Psoas muscle (tissue), 7 donors: ENCODE measurements at regions not wholly inside any gene's neighbourhood (a gene's known extent, or its start where the extent isn't known, plus 50 kb on each side); places are given as distances from the start of the nearest gene placed in this dataset.

Experiments used
- ATAC-seq, 4 donors: fragments of 200-7000 bp; cut with Tn5 transposase; one replicate each; pipeline ENCODE4 v1.9.1; 2020; ENCODE audit warnings: moderate library complexity in 3 of 4, mild to moderate bottlenecking in 2 of 4
- DNase-seq, 2 donors: peaks; one replicate each; pipeline ENCODE4 v3.0.0-alpha.2; 2020
- H3K27ac ChIP-seq: fragments of 200-600 bp; one replicate; pipeline ENCODE4 v1.8.0; 2022
- H3K27me3 ChIP-seq, 3 donors: fragments of 200-600 bp in 1 of 3; one replicate each; pipeline versions ENCODE4 v1.6.1 to v1.8.0; 2013 to 2022; ENCODE audit warnings: low read length in 2 of 3, mild to moderate bottlenecking in 2 of 3, moderate library complexity in 1 of 3; ENCODE audit not compliant: insufficient read depth in 3 of 3
- H3K36me3 ChIP-seq, 2 donors: fragments of 200-600 bp in 1 of 2; one replicate each; pipeline versions ENCODE4 v1.6.1 to v1.8.0; 2013 to 2022; ENCODE audit warnings: low read depth in 1 of 2, mild to moderate bottlenecking in 1 of 2, moderate library complexity in 1 of 2; ENCODE audit not compliant: insufficient read depth in 1 of 2
- H3K4me1 ChIP-seq: fragments of 200-600 bp; one replicate; pipeline ENCODE4 v1.8.0; 2022
- H3K4me3 ChIP-seq: fragments of 200-600 bp; one replicate; pipeline ENCODE4 v1.8.0; 2022; ENCODE audit warnings: mild to moderate bottlenecking
- H3K9me3 ChIP-seq: fragments of 200-600 bp; one replicate; pipeline ENCODE4 v1.8.0; 2022
- WGBS, 3 donors: extraction: QIAGEN DNeasy Blood & Tissue Kit; methylation state at CpG; one replicate each; pipeline versions ENCODE4 v1.1.6 to v1.1.7; 2013; 5-methylcytosine and 5-hydroxymethylcytosine counted together
- intact Hi-C, 2 donors: fragments of 100-400 bp; cut with DNase I; formaldehyde crosslinking; loops; one replicate each; pipeline versions ENCODE4 v1.11.0 to v1.14.2; 2022
- TF ChIP-seq, protein P1 (sequence below): fragments of 200-600 bp; IDR thresholded peaks from one replicate; pipeline ENCODE4 v1.8.0; 2022; ENCODE audit warnings: antibody characterized with exemption
- donor health status: healthy with polysubstance abuse.
- donor health status: DM: no; HTN: no; CAD: no; lungs with moderate emphysema.
- donor health status: Bipolar disorder and iron deficiency.
- donor health status: healthy.
- donor health status: DM: yes; HTN: yes; CAD: no.
- donor health status: DM: no; HTN: no; CAD: no.
- donor health status: DM: yes; HTN: yes; CAD: no.

DNA sequence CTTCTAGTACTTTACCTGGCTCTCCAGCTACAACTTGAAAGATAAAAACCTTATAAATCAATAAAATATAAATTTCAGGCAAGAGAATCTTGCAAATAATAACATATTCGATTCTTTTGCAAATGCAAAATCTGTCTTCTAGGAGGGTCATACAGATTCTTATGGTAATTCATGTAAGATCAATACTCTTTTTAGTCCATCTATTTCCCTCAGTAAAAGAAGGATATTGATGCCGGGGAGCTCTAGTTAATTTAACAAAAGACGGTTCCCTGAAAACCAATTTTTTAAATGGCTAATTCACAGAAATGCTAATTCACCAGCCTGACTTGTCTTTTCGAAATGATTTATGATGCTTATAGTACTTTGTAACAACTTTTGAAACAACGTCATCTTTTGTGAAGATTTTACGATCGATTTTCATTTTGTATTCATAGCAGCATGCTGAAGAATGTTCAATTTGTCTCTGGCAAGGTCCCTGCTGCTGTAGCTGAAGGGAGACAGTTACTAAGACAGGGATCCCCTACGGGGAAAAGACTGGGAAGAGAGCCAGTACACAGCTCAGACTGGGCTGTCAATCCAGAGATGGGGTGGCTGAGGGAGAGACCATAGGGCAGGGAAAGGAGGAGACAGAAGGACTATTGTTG is 90.6 kb upstream of the SPAG17 start:
- H3K9me3 ChIP-seq: peaks cover 10% of the 10 kb centered on the region
- H3K27me3 ChIP-seq: peaks cover 0 to 2% (median 0%) of the 10 kb centered on the region in 3 donors
- H3K27ac ChIP-seq: no peak overlapping the region
- 52 to 62% (median 56%) methylated on average over 8 of the region's 8 CpGs for WGBS, 3 donors
- H3K4me1 ChIP-seq: no peaks in the 10 kb centered on the region
- ATAC-seq (peak in 2 of 4 donors; percentile 58 to 63), DNase-seq (no peak)
- no peak overlapping the region for H3K4me3 ChIP-seq
- no peaks in the 10 kb centered on the region for H3K36me3 ChIP-seq
- TF ChIP-seq, protein P1, sequence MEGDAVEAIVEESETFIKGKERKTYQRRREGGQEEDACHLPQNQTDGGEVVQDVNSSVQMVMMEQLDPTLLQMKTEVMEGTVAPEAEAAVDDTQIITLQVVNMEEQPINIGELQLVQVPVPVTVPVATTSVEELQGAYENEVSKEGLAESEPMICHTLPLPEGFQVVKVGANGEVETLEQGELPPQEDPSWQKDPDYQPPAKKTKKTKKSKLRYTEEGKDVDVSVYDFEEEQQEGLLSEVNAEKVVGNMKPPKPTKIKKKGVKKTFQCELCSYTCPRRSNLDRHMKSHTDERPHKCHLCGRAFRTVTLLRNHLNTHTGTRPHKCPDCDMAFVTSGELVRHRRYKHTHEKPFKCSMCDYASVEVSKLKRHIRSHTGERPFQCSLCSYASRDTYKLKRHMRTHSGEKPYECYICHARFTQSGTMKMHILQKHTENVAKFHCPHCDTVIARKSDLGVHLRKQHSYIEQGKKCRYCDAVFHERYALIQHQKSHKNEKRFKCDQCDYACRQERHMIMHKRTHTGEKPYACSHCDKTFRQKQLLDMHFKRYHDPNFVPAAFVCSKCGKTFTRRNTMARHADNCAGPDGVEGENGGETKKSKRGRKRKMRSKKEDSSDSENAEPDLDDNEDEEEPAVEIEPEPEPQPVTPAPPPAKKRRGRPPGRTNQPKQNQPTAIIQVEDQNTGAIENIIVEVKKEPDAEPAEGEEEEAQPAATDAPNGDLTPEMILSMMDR: no peak
- intact Hi-C loops: no loop called here

DNA sequence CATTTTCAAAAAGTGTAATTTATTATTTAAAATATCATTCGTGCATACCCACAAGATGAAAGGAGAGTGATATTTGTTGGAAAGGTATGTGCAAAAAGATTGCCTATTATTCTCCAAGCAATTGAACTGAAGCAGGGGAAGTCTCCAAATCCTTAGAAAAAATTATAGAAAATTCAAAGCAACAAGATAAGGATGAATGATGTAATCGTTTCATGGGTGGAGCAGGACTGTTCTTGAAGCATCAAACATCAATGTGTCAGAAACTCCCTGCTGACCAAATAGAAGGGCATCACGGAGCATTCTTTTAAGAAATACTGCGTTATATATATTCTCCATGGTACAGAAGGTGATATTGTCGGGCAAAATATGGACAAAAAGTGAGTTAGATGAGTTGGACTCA is 87.9 kb upstream of the SPAG17 start:
- intact Hi-C loops: no loop called here
- ATAC-seq (no peak), DNase-seq (no peak)
- TF ChIP-seq, protein P1: no peak
- no peak overlapping the region for H3K27ac ChIP-seq
- no peaks in the 10 kb centered on the region for H3K27me3 ChIP-seq
- H3K9me3 ChIP-seq: peaks cover 10% of the 10 kb centered on the region
- H3K4me3 ChIP-seq: no peak overlapping the region
- H3K36me3 ChIP-seq: no peaks in the 10 kb centered on the region
- no peaks in the 10 kb centered on the region for H3K4me1 ChIP-seq
- WGBS, 3 donors: 80 to 87% (median 82%) methylated on average over 5 of the region's 5 CpGs

DNA sequence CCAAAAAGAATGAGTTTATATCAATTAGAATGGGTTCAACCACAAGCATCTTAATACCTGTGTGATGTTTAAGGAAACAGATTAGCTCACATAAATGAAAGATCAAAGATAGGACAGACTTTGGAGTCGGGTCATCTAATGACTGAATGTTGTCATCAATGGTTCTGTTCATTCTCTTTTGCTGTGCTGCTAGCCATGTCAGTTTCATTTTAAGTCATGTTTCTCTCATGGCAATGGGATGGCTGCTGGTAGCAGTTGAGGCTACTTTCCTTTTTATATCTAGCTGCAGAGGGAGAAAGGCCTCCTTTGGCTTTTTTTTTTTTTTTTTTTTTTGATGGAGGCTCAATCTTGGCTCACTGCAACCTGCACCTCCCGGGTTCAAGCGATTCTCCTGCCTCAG is 86.9 kb upstream of the SPAG17 start:
- Histone ChIP-seq H3K4me1 (no peaks in the 10 kb centered on the region), H3K36me3 (no peaks in the 10 kb centered on the region), H3K27ac (no peak overlapping the region), H3K27me3 (no peaks in the 10 kb centered on the region), H3K9me3 (peaks cover 4% of the 10 kb centered on the region), H3K4me3 (no peak overlapping the region)
- DNase-seq (no peak), ATAC-seq (no peak)
- 92 to 97% (median 93%) methylated on average over 3 of the region's 3 CpGs for WGBS, 3 donors
- intact Hi-C loops: no loop called here
- TF ChIP-seq, protein P1: no peak

DNA sequence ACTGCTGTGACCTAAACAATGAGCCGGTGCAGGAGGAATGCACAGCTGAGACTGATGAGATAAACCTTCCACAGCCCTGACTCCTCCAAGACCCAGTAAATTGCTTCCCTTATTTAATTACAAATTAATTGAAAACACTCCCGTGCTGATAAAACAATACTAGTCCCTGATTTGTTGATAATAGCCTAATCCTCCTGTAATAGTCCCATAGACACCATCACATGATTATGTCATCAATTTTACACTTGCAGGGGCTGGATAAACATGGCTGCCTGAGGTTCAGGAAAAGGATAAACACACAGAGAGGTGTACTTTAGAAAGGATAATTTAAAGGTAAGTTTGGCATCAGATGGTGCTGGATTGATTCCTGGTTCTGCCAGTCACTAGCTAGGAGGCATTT is 84.6 kb upstream of the SPAG17 start:
- intact Hi-C loops: no loop called here
- DNase-seq: no peak
- no peaks in the 10 kb centered on the region for H3K36me3 ChIP-seq
- TF ChIP-seq, protein P1: no peak
- no peaks in the 10 kb centered on the region for H3K27me3 ChIP-seq
- no peak overlapping the region for H3K27ac ChIP-seq
- no peak for ATAC-seq
- H3K9me3 ChIP-seq: no peaks in the 10 kb centered on the region
- H3K4me3 ChIP-seq: no peak overlapping the region
- 58 to 72% (median 61%) methylated on average over 2 of the region's 2 CpGs for WGBS, 3 donors
- no peaks in the 10 kb centered on the region for H3K4me1 ChIP-seq

DNA sequence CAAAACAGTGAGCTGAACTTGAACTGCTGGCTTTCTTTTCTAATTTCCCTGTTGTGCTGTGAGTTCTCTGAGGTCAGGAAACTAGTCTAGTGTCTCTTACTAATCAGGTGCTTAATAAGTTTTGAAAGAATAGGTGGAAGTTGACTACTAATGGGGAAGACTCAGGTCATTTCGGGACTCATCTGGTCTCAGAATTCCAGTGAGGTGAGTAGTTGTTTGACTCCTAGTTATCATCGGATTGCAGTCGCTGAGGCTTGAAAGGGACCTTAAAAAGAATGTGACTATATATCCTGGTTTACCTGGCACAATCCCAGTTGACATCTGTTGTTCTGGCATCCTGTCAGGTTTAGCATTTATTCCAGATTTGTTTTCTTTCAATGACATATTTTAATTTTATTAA is 81.4 kb upstream of the SPAG17 start:
- no peaks in the 10 kb centered on the region for H3K4me1 ChIP-seq
- H3K27ac ChIP-seq: no peak overlapping the region
- ATAC-seq: no peak
- intact Hi-C loops: no loop called here
- 48 to 65% (median 48%) methylated on average over 3 of the region's 3 CpGs for whole genome bisulfite sequencing, 3 donors
- no peaks in the 10 kb centered on the region for H3K27me3 ChIP-seq
- no peak for DNase-seq
- TF ChIP-seq, protein P1: no peak
- no peaks in the 10 kb centered on the region for H3K36me3 ChIP-seq
- H3K4me3 ChIP-seq: no peak overlapping the region
- H3K9me3 ChIP-seq: no peaks in the 10 kb centered on the region
